Lung (tissue), 11 donors: ENCODE measurements at regions not wholly inside any gene's neighbourhood (a gene's known extent, or its start where the extent isn't known, plus 50 kb on each side); places are given as distances from the start of the nearest gene placed in this dataset.

Experiments used
- ATAC-seq: fragments of 200-7000 bp; cut with Tn5 transposase; one replicate; pipeline ENCODE4 v1.9.1; 2020; ENCODE audit warnings: moderate number of reproducible peaks; ENCODE audit not compliant: insufficient read depth, low FRiP score
- DNase-seq, 3 donors: peaks; one replicate each; pipeline ENCODE4 v3.0.0-alpha.2; 2013 to 2017
- H3K27ac ChIP-seq, 2 donors: one replicate each; pipeline ENCODE4 v1.5.1; 2013; ENCODE audit warnings: mild to moderate bottlenecking in 2 of 2, moderate library complexity in 2 of 2, control low read depth in 1 of 2, inconsistent platforms in 1 of 2, low read depth in 1 of 2, low read length in 1 of 2
- H3K27me3 ChIP-seq, 3 donors: one replicate each; pipeline ENCODE4 v1.5.1; 2013; ENCODE audit warnings: low read length in 2 of 3; ENCODE audit not compliant: control insufficient read depth in 3 of 3, insufficient read depth in 3 of 3
- H3K36me3 ChIP-seq, 4 donors: one replicate each; pipeline ENCODE4 v1.5.1; 2013; ENCODE audit warnings: low read length in 4 of 4, mild to moderate bottlenecking in 1 of 4, moderate library complexity in 1 of 4; ENCODE audit not compliant: control insufficient read depth in 4 of 4, insufficient read depth in 4 of 4
- H3K4me1 ChIP-seq, 5 donors: one replicate each; pipeline ENCODE4 v1.5.1; 2013; ENCODE audit warnings: low read length in 5 of 5, mild to moderate bottlenecking in 2 of 5, moderate library complexity in 1 of 5; ENCODE audit not compliant: control insufficient read depth in 5 of 5, insufficient read depth in 5 of 5
- H3K4me3 ChIP-seq: one replicate; pipeline ENCODE4 v1.5.1; 2013; ENCODE audit warnings: mild to moderate bottlenecking, control low read depth, moderate library complexity
- H3K9ac ChIP-seq, 2 donors: one replicate each; pipeline ENCODE4 v1.5.1; 2013; ENCODE audit warnings: low read length in 2 of 2, control low read depth in 1 of 2; ENCODE audit not compliant: insufficient read depth in 1 of 2
- H3K9me3 ChIP-seq, 4 donors: one replicate each; pipeline ENCODE4 v1.5.1; 2013; ENCODE audit warnings: low read length in 3 of 4, mild to moderate bottlenecking in 1 of 4, moderate library complexity in 1 of 4; ENCODE audit not compliant: control insufficient read depth in 4 of 4, insufficient read depth in 3 of 4
- WGBS, 2 donors: extraction: QIAGEN DNeasy Blood & Tissue Kit; methylation state at CpG; one replicate each; pipeline ENCODE4 v1.1.7; 2013; 5-methylcytosine and 5-hydroxymethylcytosine counted together
- TF ChIP-seq, protein P1 (sequence below): IDR thresholded peaks from 2 replicates; pipeline ENCODE4 v1.5.1; 2012; ENCODE audit warnings: mild to moderate bottlenecking; ENCODE audit errors: control extremely low read depth, extremely low read depth
- donor health status: control.
- donor health status: control.
- donor health status: Bipolar disorder and iron deficiency.
- donor health status: healthy.
- donor health status: DM: yes; HTN: yes; CAD: no.

DNA sequence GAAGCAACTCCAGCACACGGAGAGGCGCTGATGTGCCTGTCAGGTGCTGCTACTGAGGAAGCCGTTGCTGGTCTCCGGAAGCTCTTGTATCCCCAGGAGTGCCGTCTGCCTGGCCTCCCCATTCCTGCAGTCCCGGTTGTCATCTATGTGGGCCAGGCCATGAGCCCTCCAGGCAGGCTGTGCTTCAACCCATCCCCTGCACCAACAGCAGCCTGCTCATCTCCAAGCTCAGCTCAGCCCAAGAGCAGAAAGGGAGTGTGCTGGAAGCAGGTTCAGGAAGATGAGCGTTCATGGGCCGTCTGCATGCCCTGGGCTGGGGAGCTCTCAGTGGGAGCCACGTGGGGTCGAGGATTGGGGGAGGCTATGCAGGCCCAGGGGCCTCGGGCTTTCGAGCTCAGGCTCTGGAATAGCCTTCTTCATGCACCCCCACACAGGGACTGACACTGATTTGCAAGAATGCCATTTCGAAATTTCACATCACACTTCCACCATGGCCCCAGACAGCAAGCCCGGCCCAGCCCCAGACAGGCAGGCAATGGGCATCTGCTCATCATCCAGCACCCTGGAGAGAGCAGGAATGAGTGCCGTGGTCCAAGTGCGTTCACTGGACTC, 164.5 kb downstream of the KIF26A start:
- DNase-seq (peak; percentile 47 to 58 (median 57)), ATAC-seq (no peak)
- TF ChIP-seq, protein P1, sequence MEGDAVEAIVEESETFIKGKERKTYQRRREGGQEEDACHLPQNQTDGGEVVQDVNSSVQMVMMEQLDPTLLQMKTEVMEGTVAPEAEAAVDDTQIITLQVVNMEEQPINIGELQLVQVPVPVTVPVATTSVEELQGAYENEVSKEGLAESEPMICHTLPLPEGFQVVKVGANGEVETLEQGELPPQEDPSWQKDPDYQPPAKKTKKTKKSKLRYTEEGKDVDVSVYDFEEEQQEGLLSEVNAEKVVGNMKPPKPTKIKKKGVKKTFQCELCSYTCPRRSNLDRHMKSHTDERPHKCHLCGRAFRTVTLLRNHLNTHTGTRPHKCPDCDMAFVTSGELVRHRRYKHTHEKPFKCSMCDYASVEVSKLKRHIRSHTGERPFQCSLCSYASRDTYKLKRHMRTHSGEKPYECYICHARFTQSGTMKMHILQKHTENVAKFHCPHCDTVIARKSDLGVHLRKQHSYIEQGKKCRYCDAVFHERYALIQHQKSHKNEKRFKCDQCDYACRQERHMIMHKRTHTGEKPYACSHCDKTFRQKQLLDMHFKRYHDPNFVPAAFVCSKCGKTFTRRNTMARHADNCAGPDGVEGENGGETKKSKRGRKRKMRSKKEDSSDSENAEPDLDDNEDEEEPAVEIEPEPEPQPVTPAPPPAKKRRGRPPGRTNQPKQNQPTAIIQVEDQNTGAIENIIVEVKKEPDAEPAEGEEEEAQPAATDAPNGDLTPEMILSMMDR = no peak
- 72 to 89% methylated on average over 16 of the region's 16 CpGs for WGBS, 2 donors
- H3K36me3 ChIP-seq = no peaks in the 10 kb centered on the region
- H3K4me3 ChIP-seq = no peak overlapping the region
- H3K9me3 ChIP-seq = peaks cover 0 to 3% (median 0%) of the 10 kb centered on the region in 4 donors
- H3K9ac ChIP-seq = no peak overlapping the region
- H3K4me1 ChIP-seq = peaks cover 0 to 37% (median 4%) of the 10 kb centered on the region in 5 donors
- no peak overlapping the region for H3K27ac ChIP-seq
- no peaks in the 10 kb centered on the region for H3K27me3 ChIP-seq

DNA sequence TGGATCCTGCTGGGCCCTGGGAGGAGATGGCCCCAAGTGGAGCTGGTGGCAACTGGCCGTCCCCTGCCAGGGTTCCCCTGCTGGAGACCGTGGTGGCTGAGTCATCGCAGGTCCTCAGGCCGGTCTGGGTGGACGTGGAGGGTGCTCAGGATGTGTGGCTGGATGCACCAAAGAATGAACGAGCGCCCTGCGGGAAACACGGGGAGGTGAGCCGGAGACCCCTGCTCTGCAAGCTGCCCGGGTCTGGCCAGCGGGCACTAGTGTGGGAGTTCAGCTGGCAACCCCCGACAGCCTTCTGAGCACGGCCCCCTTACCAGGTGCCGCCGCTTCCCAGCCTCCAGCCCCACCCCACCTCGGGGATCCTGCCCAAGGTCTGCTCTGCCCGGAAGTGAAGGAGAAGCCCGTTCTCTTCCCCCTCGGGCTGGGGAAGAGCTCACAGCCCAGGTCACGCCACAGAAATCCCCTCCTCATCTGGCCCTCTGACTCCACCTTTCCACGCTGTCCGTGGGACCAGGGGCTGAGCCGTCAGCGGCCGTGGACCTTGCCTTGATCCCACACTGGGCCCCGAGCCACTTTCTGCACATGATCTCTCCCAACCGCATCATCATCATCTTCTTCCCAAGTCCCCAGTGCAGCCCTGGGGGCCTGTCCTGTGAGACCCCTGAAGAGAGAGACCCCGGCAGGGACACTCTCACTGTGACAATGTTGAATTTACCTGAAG, 165.5 kb downstream of the KIF26A start:
- Histone ChIP-seq H3K27ac (no peak overlapping the region), H3K27me3 (no peaks in the 10 kb centered on the region), H3K9me3 (no peaks in the 10 kb centered on the region), H3K9ac (no peak overlapping the region), H3K4me1 (peaks cover 0 to 37% (median 4%) of the 10 kb centered on the region in 5 donors), H3K36me3 (no peaks in the 10 kb centered on the region), H3K4me3 (no peak overlapping the region)
- ATAC-seq (no peak), DNase-seq (no peak)
- WGBS, 2 donors = 89 to 93% methylated on average over 28 to 29 of the region's 29 CpGs
- TF ChIP-seq, protein P1 = no peak

DNA sequence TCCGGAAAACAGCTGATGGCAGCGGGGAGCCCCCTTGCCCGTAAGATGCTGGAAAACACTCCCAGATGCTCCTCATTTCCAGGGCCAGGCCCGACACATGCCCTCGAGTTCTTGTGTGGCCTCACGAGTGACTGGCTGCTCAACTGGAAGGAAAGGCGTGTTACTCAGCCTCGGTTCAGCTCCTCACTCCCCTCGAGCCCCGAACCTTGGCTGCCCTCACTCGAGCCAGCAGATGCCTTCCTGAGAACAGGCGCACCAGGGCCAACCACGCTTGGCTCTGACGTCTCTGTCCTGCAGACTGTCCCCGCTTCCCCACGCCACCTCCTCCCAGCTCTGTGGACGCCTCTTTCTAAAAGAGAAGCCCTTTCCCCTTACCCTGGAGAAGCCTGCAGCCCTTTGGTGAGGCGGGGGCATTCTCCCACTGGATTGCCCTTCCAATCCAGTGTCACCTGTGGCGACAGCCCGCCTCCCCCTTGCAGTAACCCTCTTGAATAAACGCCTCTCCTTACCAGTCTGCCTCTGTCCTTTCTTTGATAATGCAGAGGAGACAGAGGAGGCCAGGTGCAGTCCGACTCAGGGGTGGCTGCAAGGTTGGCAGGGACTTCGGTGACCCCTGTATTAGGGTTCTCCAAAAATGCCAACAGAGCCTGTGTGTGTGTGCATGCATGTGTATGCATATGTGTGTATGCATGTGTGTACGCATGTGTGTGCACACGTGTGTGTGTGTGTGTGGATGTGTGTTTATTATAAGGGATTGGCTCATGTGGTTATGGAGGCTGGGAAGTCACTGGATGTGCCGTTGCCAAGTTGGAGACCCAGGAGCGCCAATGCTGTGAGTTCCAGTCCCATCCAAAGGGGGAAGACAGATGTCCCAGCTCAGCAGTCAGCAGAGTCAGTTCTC, 166.3 kb downstream of the KIF26A start:
- no peak for ATAC-seq

More for the DNA sequence above, 166.3 kb downstream of the KIF26A start:
- TF ChIP-seq, protein P1 = no peak
- no peaks in the 10 kb centered on the region for H3K9me3 ChIP-seq
- WGBS, 2 donors = 77 to 82% methylated on average over 27 of the region's 27 CpGs
- H3K27me3 ChIP-seq = no peaks in the 10 kb centered on the region
- DNase-seq = peak; percentile 58 to 67 (median 65)
- no peak overlapping the region for H3K9ac ChIP-seq
- no peak overlapping the region for H3K27ac ChIP-seq
- H3K4me3 ChIP-seq = no peak overlapping the region
- H3K36me3 ChIP-seq = no peaks in the 10 kb centered on the region
- peaks cover 0 to 32% (median 4%) of the 10 kb centered on the region in 5 donors for H3K4me1 ChIP-seq
